Ishikawa (cell line): ENCODE measurements at regions not wholly inside any gene's neighbourhood (a gene's known extent, or its start where the extent isn't known, plus 50 kb on each side); places are given as distances from the start of the nearest gene placed in this dataset.

Experiments
- CEBPB ChIP-seq: IDR thresholded peaks from 2 replicates; pipeline ENCODE4 v1.6.1; 2012
- CREB1 ChIP-seq: IDR thresholded peaks from 2 replicates; pipeline ENCODE4 v1.6.1; 2012; ENCODE audit warnings: low read depth
- EGR1 ChIP-seq: IDR thresholded peaks from 2 replicates; pipeline ENCODE4 v1.6.1; 2012
- EP300 ChIP-seq: IDR thresholded peaks from 2 replicates; pipeline ENCODE4 v1.6.1; 2012; ENCODE audit warnings: borderline replicate concordance
- FOXM1 ChIP-seq: IDR thresholded peaks from 2 replicates; pipeline ENCODE4 v1.6.1; 2012; ENCODE audit warnings: low read depth, borderline replicate concordance
- MAX ChIP-seq: IDR thresholded peaks from 2 replicates; pipeline ENCODE4 v1.6.1; 2012
- RAD21 ChIP-seq: IDR thresholded peaks from 2 replicates; pipeline ENCODE4 v1.6.1; 2012; ENCODE audit warnings: low read depth
- REST ChIP-seq: IDR thresholded peaks from 2 replicates; pipeline ENCODE4 v1.6.1; 2012; ENCODE audit warnings: low read depth, mild to moderate bottlenecking
- TAF1 ChIP-seq: IDR thresholded peaks from 2 replicates; pipeline ENCODE4 v1.6.1; 2012; ENCODE audit warnings: low read depth, mild to moderate bottlenecking
- TCF12 ChIP-seq: IDR thresholded peaks from 2 replicates; pipeline ENCODE4 v1.6.1; 2012; ENCODE audit warnings: low read depth
- TEAD4 ChIP-seq: IDR thresholded peaks from 2 replicates; pipeline ENCODE4 v1.6.1; 2012
- USF1 ChIP-seq: IDR thresholded peaks from 2 replicates; pipeline ENCODE4 v1.6.1; 2012
- YY1 ChIP-seq: IDR thresholded peaks from 2 replicates; pipeline ENCODE4 v1.6.1; 2012; ENCODE audit warnings: low read depth
- ZBTB7A ChIP-seq: IDR thresholded peaks from 2 replicates; pipeline ENCODE4 v1.6.1; 2012; ENCODE audit warnings: low read depth

GRCh38 chr18:44497757-44498490 is 182.8 kb upstream of the SETBP1 start:
- TF ChIP-seq TEAD4: no peak

GRCh38 chr18:44500808-44501610 is 179.7 kb upstream of the SETBP1 start:
- TF ChIP-seq ZBTB7A (no peak), EP300 (no peak), REST (no peak), TCF12 (no peak), TEAD4 (no peak)

- TF ChIP-seq RAD21: no peak
- no peak for TF ChIP-seq USF1
- TF ChIP-seq FOXM1: no peak
- TF ChIP-seq CREB1: no peak
Measured at GRCh38 chr18:44502221-44502620, 178.5 kb upstream of the SETBP1 start.

- TF ChIP-seq REST (no peak), EP300 (no peak), MAX (no peak), CREB1 (no peak), USF1 (no peak), CEBPB (no peak), FOXM1 (no peak), TCF12 (no peak), RAD21 (no peak), YY1 (no peak), EGR1 (no peak)
Measured at GRCh38 chr18:44502790-44503189, 177.9 kb upstream of the SETBP1 start.

GRCh38 chr18:44503854-44504253 is 176.8 kb upstream of the SETBP1 start:
- TF ChIP-seq CREB1 (no peak), TAF1 (no peak), ZBTB7A (no peak), TEAD4 (no peak), USF1 (no peak), TCF12 (no peak), MAX (no peak), YY1 (no peak), EP300 (no peak), CEBPB (no peak), EGR1 (no peak), REST (no peak), FOXM1 (no peak)
